ENCODE measurements at regions not wholly inside any gene's neighbourhood (a gene's known extent, or its start where the extent isn't known, plus 50 kb on each side); places are given as distances from the start of the nearest gene placed in this dataset.

GRCh38 chr14:83864106-83864505 lies 1665.8 kb upstream of the FLRT2 start:
- CTCF ChIA-PET = no interaction called here
- dilution Hi-C loops (cut with MboI; ENCODE audit: extremely low pct_ligation_motif_present, low sequenced_read_pairs) = no loop called here
- POLR2A ChIA-PET = no interaction called here

GRCh38 chr14:83867566-83868225 lies 1662.2 kb upstream of the FLRT2 start:
- dilution Hi-C loops (cut with MboI; ENCODE audit: extremely low pct_ligation_motif_present, low sequenced_read_pairs) = no loop called here
- Histone ChIP-seq H2AFZ (ENCODE audit: low read depth, low read length) (no peak overlapping the region), H3K4me2 (ENCODE audit: insufficient read depth, low read length) (no peak overlapping the region), H3K9me1 (replicated peaks; ENCODE audit: control insufficient read depth, extremely low read depth, insufficient read depth, low read length) (no peaks in the 10 kb centered on the region), H3K9ac (replicated peaks; ENCODE audit: extremely low read depth, insufficient read depth, low read length) (no peak overlapping the region), H3K27me3 (ENCODE audit: control insufficient read depth in 2 of 2, insufficient read depth in 2 of 2, low read length in 2 of 2) (no peaks in the 10 kb centered on the region), H3K4me3 (replicated peaks in 1 of 3; ENCODE audit: insufficient read depth in 1 of 3, low read depth in 1 of 3, low read length in 3 of 3) (no peak overlapping the region), H3K79me2 (ENCODE audit: control insufficient read depth, insufficient read depth, low read length) (no peaks in the 10 kb centered on the region), H3K27ac (ENCODE audit: insufficient read depth, low read depth, low read length) (no peak overlapping the region), H3K9me3 (replicated peaks; ENCODE audit: control insufficient read depth, insufficient read depth, low read length) (no peaks in the 10 kb centered on the region), H3K4me1 (ENCODE audit: control insufficient read depth, extremely low read depth, insufficient read depth, low read length) (no peaks in the 10 kb centered on the region), H4K20me1 (replicated peaks; ENCODE audit: control insufficient read depth, extremely low read depth, insufficient read depth, low read length) (no peaks in the 10 kb centered on the region), H3K36me3 (ENCODE audit: control insufficient read depth in 2 of 2, extremely low read depth in 1 of 2, insufficient read depth in 2 of 2, low read length in 2 of 2) (no peaks in the 10 kb centered on the region)
- BruUV-seq (replicated peaks) = no TSS peak
- ChIA-PET POLR2A (no interaction called here), CTCF (interaction anchor here (0.9 to 1.4 kb wide), 4 partner anchors 11 to 31 kb away, joined by 3 to 6 read pairs (median 4); no protein-coding TSS in a partner anchor)
- FAIRE-seq = no peak
- TF ChIP-seq GATA2 (IDR thresholded peaks at IDR 0.05; ENCODE audit: insufficient read depth, insufficient read length, low read depth, low read length) = no peak
- TF ChIP-seq MAX (IDR thresholded peaks at IDR 0.05; ENCODE audit: insufficient read depth, insufficient read length) = no peak
- no peak for TF ChIP-seq CTCF (IDR thresholded peaks at IDR 0.05; ENCODE audit: extremely low read depth in 1 of 2, insufficient read depth in 1 of 2, low read depth in 1 of 2, low read length in 2 of 2)
- TF ChIP-seq EZH2 (IDR thresholded peaks at IDR 0.05; ENCODE audit: borderline replicate concordance, low read depth, low read length, severe bottlenecking) = no peak
- TF ChIP-seq POLR2A (IDR thresholded peaks at IDR 0.05; ENCODE audit: low read depth, low read length) = no peak
- TF ChIP-seq POLR2AphosphoS5 (IDR thresholded peaks at IDR 0.05; ENCODE audit: insufficient read depth, low read depth, low read length) = no peak
- no peak for TF ChIP-seq FOS (IDR thresholded peaks at IDR 0.05; ENCODE audit: borderline replicate concordance, insufficient read depth, low read length)
- no peak for TF ChIP-seq JUN (IDR thresholded peaks at IDR 0.05; ENCODE audit: borderline replicate concordance, insufficient read depth, insufficient read length, low read depth)
- no peak for TF ChIP-seq MYC (IDR thresholded peaks at IDR 0.05; ENCODE audit: low read depth, low read length)
- DNase-seq (ENCODE audit: low read depth, low spot score) = no peak
- intact Hi-C loops (cut with micrococcal nuclease) = no loop called here

More at GRCh38 chr14:83864106-83864505, 1665.8 kb upstream of the FLRT2 start:
- TF ChIP-seq EZH2 (IDR thresholded peaks at IDR 0.05; ENCODE audit: borderline replicate concordance, low read depth, low read length, severe bottlenecking) = no peak
- DNase-seq (ENCODE audit: low read depth, low spot score) = no peak
- Histone ChIP-seq H3K9ac (replicated peaks; ENCODE audit: extremely low read depth, insufficient read depth, low read length) (no peak overlapping the region), H3K9me1 (replicated peaks; ENCODE audit: control insufficient read depth, extremely low read depth, insufficient read depth, low read length) (no peaks in the 10 kb centered on the region), H3K4me1 (ENCODE audit: control insufficient read depth, extremely low read depth, insufficient read depth, low read length) (no peaks in the 10 kb centered on the region), H2AFZ (ENCODE audit: low read depth, low read length) (no peak overlapping the region), H3K79me2 (ENCODE audit: control insufficient read depth, insufficient read depth, low read length) (no peaks in the 10 kb centered on the region), H3K36me3 (ENCODE audit: control insufficient read depth in 2 of 2, extremely low read depth in 1 of 2, insufficient read depth in 2 of 2, low read length in 2 of 2) (no peaks in the 10 kb centered on the region), H3K4me2 (ENCODE audit: insufficient read depth, low read length) (no peak overlapping the region), H3K4me3 (replicated peaks in 1 of 3; ENCODE audit: insufficient read depth in 1 of 3, low read depth in 1 of 3, low read length in 3 of 3) (no peak overlapping the region), H4K20me1 (replicated peaks; ENCODE audit: control insufficient read depth, extremely low read depth, insufficient read depth, low read length) (no peaks in the 10 kb centered on the region), H3K27ac (ENCODE audit: insufficient read depth, low read depth, low read length) (no peak overlapping the region), H3K9me3 (replicated peaks; ENCODE audit: control insufficient read depth, insufficient read depth, low read length) (no peaks in the 10 kb centered on the region), H3K27me3 (ENCODE audit: control insufficient read depth in 2 of 2, insufficient read depth in 2 of 2, low read length in 2 of 2) (no peaks in the 10 kb centered on the region)
- no peak for FAIRE-seq
- intact Hi-C loops (cut with micrococcal nuclease) = no loop called here
- no TSS peak for BruUV-seq (replicated peaks)
